ENCODE measurements at regions not wholly inside any gene's neighbourhood (a gene's known extent, or its start where the extent isn't known, plus 50 kb on each side); places are given as distances from the start of the nearest gene placed in this dataset.

DNA sequence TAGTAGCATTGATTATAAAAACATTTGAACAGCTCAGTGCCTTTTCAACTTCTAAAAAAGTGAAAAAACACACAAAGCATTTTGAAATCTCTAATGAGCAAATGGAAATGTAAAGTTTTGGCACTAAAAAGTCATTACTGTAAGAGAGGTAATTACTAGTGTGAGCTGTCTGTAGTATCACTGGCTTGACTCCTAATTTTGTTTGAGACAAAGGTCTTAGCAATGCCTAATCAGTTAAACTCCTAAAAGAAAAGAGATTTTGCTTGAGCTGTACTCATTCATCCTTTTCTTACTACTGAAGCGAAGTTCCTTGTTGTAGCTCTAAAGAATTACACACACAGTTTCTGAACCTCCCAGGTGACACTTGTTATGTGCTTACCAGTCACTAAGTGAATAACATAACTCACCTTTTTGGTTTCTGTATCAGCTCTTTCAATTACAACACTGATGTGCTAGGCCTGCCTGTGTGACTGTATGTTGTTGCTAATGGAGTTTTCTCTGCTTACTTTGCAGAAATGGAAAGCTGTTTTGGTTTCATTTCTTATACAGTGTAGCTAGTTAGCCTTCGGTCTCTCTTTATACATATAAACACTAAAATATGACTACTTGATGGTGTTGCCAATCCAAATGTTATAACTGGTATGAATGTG lies 924.4 kb upstream of the TENM4 start:
- DNase-seq (ENCODE audit: low read depth in 3 of 3) = no peak

DNA sequence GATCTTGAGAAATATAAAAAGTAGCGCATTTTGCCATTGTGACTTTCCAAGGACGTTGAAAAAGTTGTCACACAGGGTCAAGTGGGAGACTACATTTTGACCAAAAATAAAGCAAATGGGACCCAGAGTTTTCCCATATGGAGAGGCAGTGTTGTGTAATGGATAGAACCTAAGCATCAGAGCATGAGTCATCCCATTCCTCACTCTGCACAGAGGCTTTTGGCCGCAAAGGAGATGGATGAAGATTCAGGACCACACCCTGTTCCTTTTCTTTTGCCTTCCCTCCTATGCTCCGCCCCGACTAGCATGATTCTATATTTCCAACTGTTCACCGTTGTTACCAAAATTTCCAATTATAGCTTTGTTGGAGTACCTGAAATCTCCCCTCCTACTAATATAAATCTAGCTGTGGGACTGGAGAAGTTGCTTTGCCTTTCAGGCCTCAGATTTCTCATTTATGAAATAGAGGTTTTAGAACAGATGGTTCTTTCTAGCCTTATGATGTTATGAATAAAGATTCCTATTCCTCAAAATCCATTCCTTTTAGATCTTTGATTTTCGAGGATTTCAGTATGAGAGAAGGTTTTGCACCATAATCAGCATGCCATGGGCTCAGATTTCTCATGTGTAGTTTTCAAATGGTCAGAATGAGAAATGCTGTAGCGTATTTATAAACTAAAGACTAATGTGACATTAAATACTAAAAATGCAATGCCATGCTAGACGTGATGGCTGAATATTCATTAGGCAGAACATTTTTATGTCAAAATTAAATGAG lies 921.9 kb upstream of the TENM4 start:
- DNase-seq (ENCODE audit: low read depth in 3 of 3) = no peak

GRCh38 chr11:80355251-80355650 lies 914.4 kb upstream of the TENM4 start:
- DNase-seq (ENCODE audit: low read depth in 3 of 3) = no peak

- no peak for DNase-seq (ENCODE audit: low read depth in 3 of 3)
Observed at GRCh38 chr11:80350541-80350940, 909.7 kb upstream of the TENM4 start.

- DNase-seq (ENCODE audit: low read depth in 3 of 3) = no peak
Observed at GRCh38 chr11:80349997-80350396, 909.2 kb upstream of the TENM4 start.

DNA sequence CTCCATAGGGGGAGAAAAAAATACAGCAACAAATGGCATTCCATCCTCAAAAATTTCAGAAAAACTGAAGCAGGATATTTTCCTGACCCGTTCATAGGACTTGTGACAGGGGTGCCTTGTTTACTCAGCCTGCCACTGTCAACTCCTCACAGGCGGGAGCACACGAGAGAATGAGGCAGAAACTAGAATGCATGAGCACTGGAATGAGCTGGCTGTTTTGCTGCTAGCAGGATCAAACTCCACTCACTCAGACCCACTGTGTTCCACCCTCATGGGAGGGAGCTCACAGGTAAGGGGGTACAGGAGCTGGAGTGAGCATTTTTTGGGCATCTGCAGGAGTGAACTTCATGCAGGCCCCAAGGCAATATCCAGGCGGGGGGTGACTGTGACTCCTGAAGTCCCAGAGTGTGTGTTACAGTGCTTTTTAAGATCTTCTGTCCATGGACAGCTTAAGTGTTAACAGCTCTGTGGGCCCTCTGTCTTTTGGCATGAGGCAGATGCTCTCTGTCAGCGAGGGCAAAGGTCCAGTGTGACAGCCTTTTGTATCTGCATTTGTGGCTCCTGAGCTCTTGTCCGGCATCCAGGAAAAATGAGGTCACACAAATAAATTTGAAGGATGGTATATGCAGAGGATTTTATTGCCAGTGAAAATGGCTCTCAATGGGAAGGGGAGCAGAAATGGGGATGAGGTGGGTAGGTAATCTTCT lies 905.7 kb upstream of the TENM4 start:
- no peak for DNase-seq (ENCODE audit: low read depth in 3 of 3)

- DNase-seq (ENCODE audit: low read depth in 3 of 3) = no peak
Observed at GRCh38 chr11:80343436-80343835, 902.6 kb upstream of the TENM4 start.

- DNase-seq (ENCODE audit: low read depth in 3 of 3) = no peak
Observed at GRCh38 chr11:80338231-80338630, 897.4 kb upstream of the TENM4 start.

- no peak for DNase-seq (ENCODE audit: low read depth in 3 of 3)
Observed at GRCh38 chr11:80331694-80332093, 890.9 kb upstream of the TENM4 start.

- no peak for DNase-seq (ENCODE audit: low read depth in 3 of 3)
Observed at GRCh38 chr11:80330264-80330663, 889.4 kb upstream of the TENM4 start.

DNA sequence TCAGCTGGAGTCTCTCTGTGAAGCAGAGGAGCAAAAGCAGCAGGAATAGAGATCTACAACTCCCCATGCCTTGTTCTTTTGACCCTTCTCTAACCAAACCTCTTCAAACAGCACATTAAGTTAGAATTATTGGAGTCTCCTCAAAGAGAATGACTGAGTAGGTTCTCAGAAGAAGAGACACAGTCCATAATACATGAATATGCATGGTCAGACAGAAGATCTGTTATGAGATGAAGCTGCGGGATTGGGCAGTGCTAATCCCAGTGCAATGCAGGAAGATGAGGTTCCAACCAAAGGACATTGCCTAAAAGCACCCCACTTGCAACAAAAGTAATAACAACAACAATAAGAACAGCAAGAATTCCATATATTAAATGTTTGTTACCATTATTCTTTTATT lies 887.9 kb upstream of the TENM4 start:
- DNase-seq (ENCODE audit: low read depth in 3 of 3) = no peak

DNA sequence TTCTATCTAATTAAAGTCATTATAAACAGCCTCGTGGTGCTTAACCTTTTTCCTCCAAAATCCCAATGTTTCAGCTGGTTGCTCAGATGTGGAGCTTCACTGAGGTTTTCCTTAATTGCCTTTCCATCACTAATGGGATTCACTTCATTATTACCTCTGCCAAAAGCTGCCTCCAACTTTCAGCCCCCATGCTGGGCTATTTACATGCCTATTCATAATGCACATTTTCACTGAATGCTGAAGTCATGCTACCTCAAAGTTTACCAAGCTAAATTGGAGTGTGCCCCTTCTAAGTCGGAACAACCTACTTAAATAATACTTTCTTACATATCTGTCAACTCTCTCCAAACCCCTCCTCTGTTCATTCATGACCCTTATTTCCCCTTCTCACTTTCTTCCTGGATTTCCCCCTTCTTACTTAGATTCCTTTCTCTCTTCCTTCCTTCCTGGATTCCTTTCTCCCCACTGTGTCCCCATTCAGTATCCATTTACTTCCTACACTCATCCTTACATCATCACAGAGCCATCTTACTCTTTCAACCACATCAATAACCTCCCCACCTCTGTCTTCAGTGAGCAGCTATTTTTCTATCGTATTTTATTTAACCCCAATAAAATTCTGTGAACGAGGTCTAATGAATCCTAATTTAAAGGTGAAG lies 887.3 kb upstream of the TENM4 start:
- DNase-seq (ENCODE audit: low read depth in 3 of 3) = no peak

DNA sequence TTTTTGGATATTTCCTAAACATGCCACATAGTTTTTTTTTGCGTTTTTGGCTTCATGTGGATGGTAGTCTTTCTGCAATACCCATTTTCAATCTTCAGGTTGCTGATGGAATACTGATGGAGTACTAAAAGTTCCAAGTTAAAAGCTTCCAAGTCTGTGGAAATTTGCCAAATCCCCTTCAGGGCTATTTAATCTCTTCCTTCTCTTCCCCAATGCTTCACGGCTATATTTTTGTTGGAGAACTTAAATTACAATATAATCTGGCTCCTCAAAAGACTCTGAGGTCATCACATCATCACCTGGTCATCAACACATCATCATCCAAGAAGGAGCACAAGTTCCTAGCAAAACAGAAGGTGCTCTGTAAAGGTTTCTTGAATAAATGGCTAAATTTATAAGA lies 881.0 kb upstream of the TENM4 start:
- DNase-seq (ENCODE audit: low read depth in 3 of 3) = no peak

DNA sequence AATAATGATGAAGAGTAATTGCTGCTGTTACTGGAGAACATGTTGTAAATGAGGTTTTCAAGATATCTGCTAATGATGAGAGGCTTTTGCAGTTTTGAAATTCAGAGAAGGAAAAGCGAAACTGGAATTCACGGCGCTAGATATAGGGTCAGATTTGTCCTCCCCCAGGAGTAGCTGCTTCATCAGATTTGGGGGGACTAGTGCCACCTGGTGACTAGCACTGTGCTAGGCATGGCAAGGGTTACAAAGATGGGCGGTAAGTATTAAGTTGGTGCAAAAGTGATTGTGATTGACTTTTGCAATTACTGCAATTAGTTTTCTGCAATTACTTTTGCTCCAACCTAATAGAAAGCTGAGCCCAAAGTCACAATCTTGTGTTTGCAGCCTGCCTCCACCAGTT lies 879.9 kb upstream of the TENM4 start:
- no peak for DNase-seq (ENCODE audit: low read depth in 3 of 3)

- no peak for DNase-seq (ENCODE audit: low read depth in 3 of 3)
Observed at GRCh38 chr11:80320226-80320625, 879.4 kb upstream of the TENM4 start.

DNA sequence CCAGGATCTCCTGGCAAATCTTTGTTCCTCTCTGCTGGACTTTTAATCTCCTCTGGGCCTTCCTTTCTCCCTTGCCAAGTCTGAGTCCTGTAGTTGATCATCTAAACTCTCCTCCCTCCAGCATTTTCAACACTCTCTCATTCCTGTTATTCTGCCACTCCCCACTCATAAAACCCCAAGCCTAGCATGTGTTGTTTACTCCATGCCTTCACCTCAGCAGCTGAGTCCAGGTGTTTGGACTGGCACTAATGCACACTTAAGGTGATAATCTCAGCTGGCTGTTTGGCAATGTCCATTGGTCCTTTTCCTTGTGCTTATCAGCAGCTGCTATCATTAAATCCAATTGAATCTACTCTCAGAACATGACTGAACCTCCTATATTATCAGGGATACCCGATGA lies 876.8 kb upstream of the TENM4 start:
- no peak for DNase-seq (ENCODE audit: low read depth in 3 of 3)

DNA sequence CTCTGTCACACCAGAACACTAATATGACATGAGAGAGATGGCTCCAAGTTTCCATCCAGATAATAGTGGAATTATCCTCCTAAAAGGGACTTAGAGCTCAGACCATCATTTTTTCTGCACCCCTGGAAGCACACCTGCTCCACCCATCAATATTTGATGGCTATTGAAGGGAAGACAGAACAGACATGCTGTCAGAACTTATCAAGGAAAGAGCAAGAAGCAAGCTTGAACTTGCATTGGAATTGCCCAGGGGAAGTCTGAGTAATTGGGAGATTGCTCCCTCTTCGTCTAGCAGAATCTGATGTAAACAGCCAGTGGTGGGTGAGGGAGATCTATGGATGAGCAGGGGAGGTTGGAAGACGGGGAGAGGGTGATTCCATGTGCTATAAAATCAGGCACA lies 874.4 kb upstream of the TENM4 start:
- no peak for DNase-seq (ENCODE audit: low read depth in 3 of 3)

GRCh38 chr11:80309301-80309700 lies 868.5 kb upstream of the TENM4 start:
- DNase-seq (ENCODE audit: low read depth in 3 of 3) = no peak

GRCh38 chr11:80307676-80308075 lies 866.8 kb upstream of the TENM4 start:
- no peak for DNase-seq (ENCODE audit: low read depth in 3 of 3)

DNA sequence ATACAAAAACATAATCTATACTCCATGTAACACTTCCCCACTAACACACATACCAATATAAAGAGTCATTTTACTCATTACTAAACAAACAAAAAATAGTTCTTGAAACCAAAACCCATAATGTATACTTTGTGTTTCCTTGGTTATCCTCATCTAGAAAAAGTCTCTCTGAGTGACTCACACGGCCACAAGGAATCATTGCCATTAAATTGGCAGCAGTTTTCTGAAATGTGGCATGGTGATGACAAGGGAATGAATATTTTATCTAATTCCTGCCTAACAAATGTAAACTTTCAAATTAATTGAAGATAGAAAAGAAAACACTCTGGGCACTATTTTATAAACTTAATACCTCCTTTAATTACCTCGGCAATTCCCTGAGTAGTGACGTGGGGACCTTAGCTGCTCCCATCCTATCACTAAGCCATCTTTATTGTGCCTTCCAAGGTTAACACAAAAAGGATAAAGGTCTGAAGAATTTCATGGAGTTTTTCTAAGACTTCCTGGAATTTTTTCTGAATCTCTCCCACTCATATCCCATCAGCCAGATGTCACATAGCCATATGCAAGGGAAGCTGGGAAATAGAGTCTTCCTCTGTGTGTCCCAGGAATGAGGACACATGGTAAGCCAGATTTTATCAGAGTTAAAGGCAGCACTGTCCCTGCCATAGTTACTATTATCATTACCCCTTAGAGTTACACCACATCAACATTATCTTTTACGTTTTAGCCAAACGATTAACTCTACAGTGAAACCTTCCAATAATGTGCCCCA lies 857.2 kb upstream of the TENM4 start:
- no peak for DNase-seq (ENCODE audit: low read depth in 3 of 3)

GRCh38 chr11:80293293-80293692 lies 852.5 kb upstream of the TENM4 start:
- DNase-seq (ENCODE audit: low read depth in 3 of 3) = no peak

Data from stimulated activated CD4-positive, alpha-beta T cell treated with anti-CD3 and anti-CD28 coated beads, TNF-alpha, amount 100 ng/mL, for 24 hours (primary cell).